Neural cell (in vitro differentiated cells): ENCODE measurements at regions not wholly inside any gene's neighbourhood (a gene's known extent, or its start where the extent isn't known, plus 50 kb on each side); places are given as distances from the start of the nearest gene placed in this dataset.

ENCODE experiments used
- H2AFZ ChIP-seq: fragments of 200-600, 300-800 bp; sonication (generic), shearing (Covaris generic); 2 replicates; pipeline ENCODE4 v1.6.0; 2014; ENCODE audit warnings: low read depth, mild to moderate bottlenecking, antibody characterized with exemption, low read length, moderate library complexity
- H3F3A ChIP-seq: fragments of 200-600 bp; shearing (Covaris generic); 2 replicates; pipeline ENCODE4 v1.6.1; 2016; ENCODE audit warnings: mild to moderate bottlenecking, moderate library complexity, mixed read lengths, antibody characterized with exemption, low read length; ENCODE audit not compliant: insufficient read depth, poor library complexity, severe bottlenecking
- H3K27ac ChIP-seq: fragments of 200-600, 300-800 bp; sonication (generic), shearing (Covaris generic); 2 replicates; pipeline ENCODE4 v1.5.1; 2014; ENCODE audit warnings: mild to moderate bottlenecking, low read length, moderate library complexity
- H3K27me3 ChIP-seq: fragments of 300-800, 200-600 bp; sonication (generic), shearing (Covaris generic); 2 replicates; pipeline ENCODE4 v1.6.0; 2014; ENCODE audit warnings: mild to moderate bottlenecking, low read depth, low read length, moderate library complexity; ENCODE audit not compliant: insufficient read depth
- H3K36me3 ChIP-seq: fragments of 300-800, 200-600 bp; sonication (generic), shearing (Covaris generic); 2 replicates; pipeline ENCODE4 v1.5.1; 2014; ENCODE audit warnings: mild to moderate bottlenecking, antibody characterized with exemption, low read length, moderate library complexity; ENCODE audit not compliant: insufficient read depth
- H3K4me2 ChIP-seq: fragments of 300-800, 200-600 bp; sonication (generic), shearing (Covaris generic); 2 replicates; pipeline ENCODE4 v1.6.0; 2014; ENCODE audit warnings: mild to moderate bottlenecking, low read length
- H3K4me3 ChIP-seq: fragments of 300-800, 200-600 bp; sonication (generic), shearing (Covaris generic); 2 replicates; pipeline ENCODE4 v1.5.1; 2014; ENCODE audit warnings: mild to moderate bottlenecking, low read length, moderate library complexity
- H3K79me2 ChIP-seq: fragments of 200-600 bp; shearing (Covaris generic); replicated peaks from 2 replicates; pipeline ENCODE4 v1.6.0; 2014; ENCODE audit warnings: mild to moderate bottlenecking, low read length, moderate library complexity; ENCODE audit not compliant: insufficient read depth
- H3K9ac ChIP-seq: fragments of 300-800, 200-600 bp; sonication (generic), shearing (Covaris generic); 2 replicates; pipeline ENCODE4 v1.6.1; 2016; ENCODE audit warnings: mild to moderate bottlenecking, low read length, mixed read lengths
- H3K9me2 ChIP-seq: fragments of 200-600 bp; shearing (Covaris generic); 2 replicates; pipeline ENCODE4 v1.6.1; 2016; ENCODE audit warnings: mild to moderate bottlenecking, low read length, mixed read lengths; ENCODE audit not compliant: insufficient read depth
- H3K9me3 ChIP-seq: fragments of 200-600, 300-800 bp; sonication (generic), shearing (Covaris generic); 2 replicates; pipeline ENCODE4 v1.6.1; 2016; ENCODE audit warnings: mild to moderate bottlenecking, mixed run types, low read length, moderate library complexity, mixed read lengths
- H4K20me1 ChIP-seq: fragments of 200-600 bp; shearing (Covaris generic); 2 replicates; pipeline ENCODE4 v1.6.1; 2016; ENCODE audit warnings: mild to moderate bottlenecking, mixed run types; ENCODE audit not compliant: insufficient read depth
- CTCF ChIP-seq: fragments of 450-650 bp; IDR thresholded peaks from 2 replicates; pipeline ENCODE4 v1.5.1; 2014; ENCODE audit warnings: antibody characterized with exemption, mild to moderate bottlenecking, moderate library complexity; ENCODE audit not compliant: poor library complexity, severe bottlenecking
- EP300 ChIP-seq: fragments of 450-650 bp; conservative IDR thresholded peaks from 2 replicates; pipeline ENCODE4 v1.6.1; 2014; ENCODE audit warnings: antibody characterized with exemption, mild to moderate bottlenecking, moderate library complexity; ENCODE audit not compliant: poor library complexity, severe bottlenecking
- EZH2 ChIP-seq: fragments of 200-600, 300-800 bp; shearing (Covaris generic), sonication (generic); IDR thresholded peaks from 2 replicates; pipeline ENCODE4 v1.6.1; 2014; ENCODE audit warnings: antibody characterized with exemption, low read length, borderline replicate concordance, mild to moderate bottlenecking; ENCODE audit not compliant: insufficient read depth, poor library complexity, severe bottlenecking
- MXI1 ChIP-seq: fragments of 450-650 bp; conservative IDR thresholded peaks from 2 replicates; pipeline ENCODE4 v1.6.1; 2014; ENCODE audit warnings: antibody characterized with exemption, mild to moderate bottlenecking; ENCODE audit not compliant: poor library complexity, severe bottlenecking
- POLR2AphosphoS5 ChIP-seq: IDR thresholded peaks from 2 replicates; pipeline ENCODE4 v1.6.1; 2012
- RAD21 ChIP-seq: fragments of 450-650 bp; conservative IDR thresholded peaks from 2 replicates; pipeline ENCODE4 v1.6.1; 2014; ENCODE audit warnings: antibody characterized with exemption, mild to moderate bottlenecking, moderate library complexity
- REST ChIP-seq: IDR thresholded peaks from 2 replicates; pipeline ENCODE4 v1.6.1; 2012; ENCODE audit warnings: borderline replicate concordance
- SMC3 ChIP-seq: fragments of 450-650 bp; conservative IDR thresholded peaks from 2 replicates; pipeline ENCODE4 v1.6.1; 2014; ENCODE audit warnings: antibody characterized with exemption, mild to moderate bottlenecking, moderate library complexity; ENCODE audit not compliant: poor library complexity
- TAF1 ChIP-seq: IDR thresholded peaks from 2 replicates; pipeline ENCODE4 v1.6.1; 2012; ENCODE audit warnings: low read depth

GRCh38 chr16:31709181-31709580 is 164.4 kb upstream of the ZNF267 start:
- no peaks in the 10 kb centered on the region for H3K36me3 ChIP-seq
- no peaks in the 10 kb centered on the region for H3K9me2 ChIP-seq
- no peaks in the 10 kb centered on the region for H3K9me3 ChIP-seq
- TF ChIP-seq REST = no peak
- no peak for TF ChIP-seq CTCF
- no peak for TF ChIP-seq EZH2
- H3K9ac ChIP-seq = no peak overlapping the region
- H3K4me3 ChIP-seq = no peak overlapping the region
- H3K27ac ChIP-seq = no peak overlapping the region
- no peak overlapping the region for H2AFZ ChIP-seq
- no peak overlapping the region for H3K4me2 ChIP-seq
- H3K27me3 ChIP-seq = no peaks in the 10 kb centered on the region
- H3K79me2 ChIP-seq = no peaks in the 10 kb centered on the region
- no peaks in the 10 kb centered on the region for H3F3A ChIP-seq
- H4K20me1 ChIP-seq = no peaks in the 10 kb centered on the region

DNA sequence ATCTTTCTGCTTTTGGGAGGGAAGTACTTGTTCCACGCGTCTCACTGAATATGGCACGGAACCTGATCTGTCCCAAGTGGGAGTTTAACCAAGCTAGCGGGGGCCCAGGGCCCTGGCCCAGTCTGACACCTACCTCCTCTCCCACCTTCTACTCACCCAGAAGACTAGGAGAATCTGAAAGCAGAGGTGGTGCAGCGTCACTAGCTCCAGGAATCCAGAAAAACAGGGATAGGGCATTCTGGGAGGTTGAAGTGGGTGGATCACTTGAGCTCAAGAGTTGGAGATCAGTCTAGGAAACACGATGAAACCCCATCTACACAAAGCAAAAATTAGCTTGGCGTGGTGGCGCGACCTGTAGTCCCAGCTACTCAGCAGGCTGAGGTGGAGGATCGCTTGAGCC is 163.5 kb upstream of the ZNF267 start:
- Histone ChIP-seq H3K36me3 (no peaks in the 10 kb centered on the region), H3K9me2 (no peaks in the 10 kb centered on the region), H3K4me2 (no peak overlapping the region), H2AFZ (no peak overlapping the region), H3K4me3 (no peak overlapping the region), H3K9me3 (no peaks in the 10 kb centered on the region), H3K27ac (no peak overlapping the region), H3K9ac (no peak overlapping the region), H3K27me3 (no peaks in the 10 kb centered on the region), H3K79me2 (peaks cover 6% of the 10 kb centered on the region), H3F3A (no peaks in the 10 kb centered on the region), H4K20me1 (no peaks in the 10 kb centered on the region)
- TF ChIP-seq REST (no peak), TAF1 (no peak), SMC3 (no peak), RAD21 (no peak), CTCF (no peak), MXI1 (no peak), EZH2 (no peak), EP300 (no peak), POLR2AphosphoS5 (no peak)
